Sigmoid colon (tissue), 6 donors: ENCODE measurements at regions not wholly inside any gene's neighbourhood (a gene's known extent, or its start where the extent isn't known, plus 50 kb on each side); places are given as distances from the start of the nearest gene placed in this dataset.

Experiments used
- DNase-seq: peaks from one replicate; pipeline ENCODE4 v3.0.0-alpha.2; 2019
- H3K27ac ChIP-seq, 4 donors: fragments of 200-600 bp; sonication (generic); one replicate each; pipeline ENCODE4 v1.5.1; 2016 to 2019; ENCODE audit warnings: mild to moderate bottlenecking in 1 of 4
- H3K27me3 ChIP-seq, 3 donors: fragments of 200-600 bp; sonication (generic); one replicate each; pipeline ENCODE4 v1.5.1; 2019; ENCODE audit warnings: mild to moderate bottlenecking in 1 of 3
- H3K36me3 ChIP-seq, 4 donors: fragments of 200-600 bp; sonication (generic); one replicate each; pipeline ENCODE4 v1.5.1; 2016 to 2019
- H3K4me1 ChIP-seq, 4 donors: fragments of 200-600 bp; sonication (generic); one replicate each; pipeline ENCODE4 v1.5.1; 2017 to 2019
- H3K4me3 ChIP-seq, 4 donors: fragments of 200-600 bp; sonication (generic); one replicate each; pipeline ENCODE4 v1.5.1; 2017 to 2019; ENCODE audit warnings: mild to moderate bottlenecking in 2 of 4, moderate library complexity in 1 of 4
- H3K9me3 ChIP-seq, 4 donors: fragments of 200-600 bp in 3 of 4; sonication (generic) in 3 of 4; one replicate each; pipeline versions ENCODE4 v1.5.1 to v1.6.1; 2013 to 2019
- EP300 ChIP-seq, 4 donors: sonication (generic); formaldehyde crosslinking; IDR thresholded peaks; one replicate each; pipeline ENCODE4 v1.6.1; 2017; ENCODE audit warnings: antibody characterized with exemption in 4 of 4
- POLR2A ChIP-seq, 2 donors: fragments of 450-650 bp; IDR thresholded peaks; one replicate each; pipeline ENCODE4 v1.6.1; 2016; ENCODE audit warnings: antibody characterized with exemption in 2 of 2, mild to moderate bottlenecking in 2 of 2, moderate library complexity in 2 of 2
- POLR2AphosphoS5 ChIP-seq, 4 donors: sonication (generic); formaldehyde crosslinking; IDR thresholded peaks; one replicate each; pipeline ENCODE4 v1.6.1; 2017; ENCODE audit warnings: antibody characterized with exemption in 4 of 4
- WGBS, 2 donors: extraction: QIAGEN DNeasy Blood & Tissue Kit; methylation state at CpG; one replicate each; pipeline ENCODE4 v1.1.7; 2013; 5-methylcytosine and 5-hydroxymethylcytosine counted together
- intact Hi-C: fragments of 100-400 bp; cut with DNase I; formaldehyde crosslinking; loops from one replicate; pipeline ENCODE4 v1.15.1; 2023
- TF ChIP-seq, protein P1 (sequence below), 4 experiments: fragments of 450-650 bp in 3 of 4; fragments of 200-600 bp in 1 of 4; IDR thresholded peaks; one replicate each; pipeline ENCODE4 v1.5.1; 2016 to 2019; ENCODE audit warnings: antibody characterized with exemption in 4 of 4, mild to moderate bottlenecking in 3 of 4, moderate library complexity in 2 of 4
- donor health status: healthy with polysubstance abuse.
- donor health status: healthy.

DNA sequence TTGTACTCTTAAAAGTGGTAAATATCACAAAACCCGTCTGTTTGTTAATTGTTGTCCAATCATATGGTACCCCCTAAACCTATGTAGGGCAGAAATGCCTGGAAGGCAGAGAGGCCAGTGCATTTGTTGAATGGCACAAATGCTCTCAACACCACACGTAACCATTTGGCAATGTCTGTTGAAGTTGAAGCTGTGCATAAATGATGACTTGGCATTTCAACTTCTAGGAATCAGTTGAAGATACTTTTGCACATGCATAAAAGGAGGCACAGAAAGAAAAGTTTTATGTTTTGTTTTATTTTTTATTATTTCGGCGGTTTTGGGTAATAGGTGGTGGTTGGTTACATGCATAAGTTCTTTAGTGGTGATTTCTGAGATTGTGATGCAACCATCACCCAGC lies 246.6 kb downstream of the TAF11L14 start:
- intact Hi-C loops: no loop called here
- no peaks in the 10 kb centered on the region for H3K27me3 ChIP-seq
- no peaks in the 10 kb centered on the region for H3K36me3 ChIP-seq
- H3K27ac ChIP-seq: no peak overlapping the region
- WGBS, 2 donors: 87 to 95% methylated on average over 4 of the region's 4 CpGs
- H3K4me1 ChIP-seq: no peaks in the 10 kb centered on the region
- TF ChIP-seq, protein P1, sequence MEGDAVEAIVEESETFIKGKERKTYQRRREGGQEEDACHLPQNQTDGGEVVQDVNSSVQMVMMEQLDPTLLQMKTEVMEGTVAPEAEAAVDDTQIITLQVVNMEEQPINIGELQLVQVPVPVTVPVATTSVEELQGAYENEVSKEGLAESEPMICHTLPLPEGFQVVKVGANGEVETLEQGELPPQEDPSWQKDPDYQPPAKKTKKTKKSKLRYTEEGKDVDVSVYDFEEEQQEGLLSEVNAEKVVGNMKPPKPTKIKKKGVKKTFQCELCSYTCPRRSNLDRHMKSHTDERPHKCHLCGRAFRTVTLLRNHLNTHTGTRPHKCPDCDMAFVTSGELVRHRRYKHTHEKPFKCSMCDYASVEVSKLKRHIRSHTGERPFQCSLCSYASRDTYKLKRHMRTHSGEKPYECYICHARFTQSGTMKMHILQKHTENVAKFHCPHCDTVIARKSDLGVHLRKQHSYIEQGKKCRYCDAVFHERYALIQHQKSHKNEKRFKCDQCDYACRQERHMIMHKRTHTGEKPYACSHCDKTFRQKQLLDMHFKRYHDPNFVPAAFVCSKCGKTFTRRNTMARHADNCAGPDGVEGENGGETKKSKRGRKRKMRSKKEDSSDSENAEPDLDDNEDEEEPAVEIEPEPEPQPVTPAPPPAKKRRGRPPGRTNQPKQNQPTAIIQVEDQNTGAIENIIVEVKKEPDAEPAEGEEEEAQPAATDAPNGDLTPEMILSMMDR (IDR thresholded peaks at IDR 0.05): no peak
- TF ChIP-seq EP300 (IDR thresholded peaks at IDR 0.05): no peak
- no peak for TF ChIP-seq POLR2A (IDR thresholded peaks at IDR 0.05)
- no peak for TF ChIP-seq POLR2AphosphoS5 (IDR thresholded peaks at IDR 0.05)
- no peak overlapping the region for H3K4me3 ChIP-seq
- DNase-seq: no peak
- H3K9me3 ChIP-seq: no peaks in the 10 kb centered on the region

DNA sequence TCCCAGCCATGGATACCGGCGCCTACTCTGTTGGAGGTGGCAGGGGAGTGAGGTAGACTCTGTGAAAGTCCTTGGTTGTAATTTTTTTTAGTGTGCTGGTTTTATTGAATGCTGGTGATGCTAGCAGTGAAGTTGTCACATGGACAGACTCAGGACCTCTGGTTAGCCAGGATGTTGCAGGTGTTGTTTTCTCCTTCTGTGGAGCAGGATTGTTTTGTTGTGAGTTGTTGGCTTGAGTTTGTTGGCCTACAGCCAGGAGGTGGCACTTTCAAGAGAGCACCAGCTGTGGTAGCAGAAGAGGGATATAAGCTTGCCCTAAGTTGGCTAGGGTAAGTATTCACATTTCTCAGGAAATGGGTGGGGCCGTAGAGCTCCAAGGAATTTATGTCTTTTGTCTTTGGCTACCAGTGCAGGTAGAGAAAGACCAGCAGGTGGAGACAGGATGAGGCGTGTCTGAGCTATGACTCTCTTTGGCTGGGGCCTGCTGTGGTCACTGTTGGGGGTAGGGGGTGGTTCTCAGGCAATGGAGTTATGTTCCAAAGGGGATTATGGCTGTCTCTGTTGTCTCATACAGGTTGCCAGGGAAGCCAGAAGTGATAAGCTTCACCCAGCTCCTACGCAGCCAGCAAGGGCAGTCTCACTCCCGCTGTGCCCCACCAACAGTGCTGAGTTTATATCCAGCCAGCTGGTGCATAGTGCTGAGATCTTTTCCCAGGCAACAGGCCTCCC lies 248.7 kb downstream of the TAF11L14 start:
- DNase-seq: no peak
- WGBS, 2 donors: 62 to 89% methylated on average over 6 of the region's 6 CpGs
- no peaks in the 10 kb centered on the region for H3K9me3 ChIP-seq
- no peak overlapping the region for H3K4me3 ChIP-seq
- no peaks in the 10 kb centered on the region for H3K4me1 ChIP-seq
- TF ChIP-seq, protein P1 (IDR thresholded peaks at IDR 0.05): no peak
- TF ChIP-seq POLR2AphosphoS5 (IDR thresholded peaks at IDR 0.05) (no peak), POLR2A (IDR thresholded peaks at IDR 0.05) (no peak), EP300 (IDR thresholded peaks at IDR 0.05) (no peak)
- H3K36me3 ChIP-seq: no peaks in the 10 kb centered on the region
- H3K27me3 ChIP-seq: no peaks in the 10 kb centered on the region
- intact Hi-C loops: no loop called here
- H3K27ac ChIP-seq: no peak overlapping the region

DNA sequence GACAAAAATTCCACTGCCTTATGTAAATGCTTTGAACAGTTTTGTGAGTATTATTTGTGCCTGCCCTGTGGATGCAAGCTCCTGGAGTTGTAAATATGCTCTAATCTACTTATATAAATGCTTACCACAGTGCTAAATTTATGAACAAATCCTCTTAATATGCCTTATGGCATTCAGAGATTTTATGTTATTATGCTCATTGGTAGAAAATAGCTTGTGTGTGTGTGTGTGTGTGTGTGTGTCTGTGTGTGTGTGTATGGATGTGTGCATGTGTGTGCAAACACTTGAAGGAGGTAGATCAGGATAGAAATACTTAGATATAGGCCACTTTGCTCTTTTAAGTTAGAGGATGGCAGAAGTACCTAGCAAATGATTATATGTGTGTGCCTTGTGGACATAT lies 253.9 kb downstream of the TAF11L14 start:
- Histone ChIP-seq H3K4me1 (no peaks in the 10 kb centered on the region), H3K27me3 (no peaks in the 10 kb centered on the region), H3K4me3 (no peak overlapping the region), H3K9me3 (no peaks in the 10 kb centered on the region), H3K36me3 (no peaks in the 10 kb centered on the region), H3K27ac (no peak overlapping the region)
- no peak for DNase-seq
- intact Hi-C loops: no loop called here
- TF ChIP-seq EP300 (IDR thresholded peaks at IDR 0.05) (no peak), POLR2AphosphoS5 (IDR thresholded peaks at IDR 0.05) (no peak)
- TF ChIP-seq, protein P1 (IDR thresholded peaks at IDR 0.05): no peak

DNA sequence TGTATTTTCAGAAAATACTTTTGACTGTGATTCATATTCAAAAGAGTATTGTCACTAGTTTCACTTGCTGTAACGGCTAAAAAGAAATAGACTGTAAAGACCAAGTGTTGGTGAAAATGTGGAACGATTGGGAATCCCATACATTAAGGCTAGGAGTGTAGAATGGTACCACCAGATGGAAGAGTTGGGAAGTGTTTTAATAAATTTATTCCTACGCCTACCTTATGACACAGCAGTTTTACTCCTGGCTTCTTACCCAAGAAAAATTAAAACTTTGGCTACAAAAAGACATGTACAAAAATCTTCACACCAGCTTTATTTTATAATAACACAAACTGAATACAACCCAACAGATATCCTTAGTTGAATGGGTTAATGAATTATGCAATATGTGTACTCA lies 256.2 kb downstream of the TAF11L14 start:
- TF ChIP-seq EP300 (IDR thresholded peaks at IDR 0.05): no peak
- TF ChIP-seq, protein P1 (IDR thresholded peaks at IDR 0.05): no peak
- TF ChIP-seq POLR2AphosphoS5 (IDR thresholded peaks at IDR 0.05): no peak
- TF ChIP-seq POLR2A (IDR thresholded peaks at IDR 0.05): no peak
- WGBS, 2 donors: 66 to 82% methylated on average over 3 of the region's 3 CpGs
- Histone ChIP-seq H3K36me3 (no peaks in the 10 kb centered on the region), H3K27me3 (no peaks in the 10 kb centered on the region), H3K4me3 (no peak overlapping the region), H3K27ac (no peak overlapping the region), H3K9me3 (no peaks in the 10 kb centered on the region), H3K4me1 (no peaks in the 10 kb centered on the region)
- intact Hi-C loops: no loop called here
- no peak for DNase-seq

DNA sequence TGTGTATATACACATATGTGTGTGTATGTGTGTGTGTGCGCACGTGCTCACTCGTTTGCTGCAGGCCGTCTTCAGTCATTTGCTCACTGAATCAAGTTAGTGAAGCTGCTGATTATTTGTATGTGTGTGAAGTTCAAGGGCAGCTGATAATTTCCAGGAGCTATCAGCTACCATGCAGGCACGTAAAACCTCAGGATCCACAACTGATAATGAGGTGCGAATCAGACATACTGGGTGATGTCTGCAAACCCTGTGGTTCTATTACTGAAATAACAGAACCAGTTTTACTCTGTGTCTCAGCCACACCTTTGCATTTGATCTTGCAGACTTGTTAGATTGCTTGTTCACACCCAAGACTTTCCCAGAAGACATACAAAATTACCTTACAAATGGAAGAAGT lies 257.6 kb downstream of the TAF11L14 start:
- H3K36me3 ChIP-seq: no peaks in the 10 kb centered on the region
- no peak overlapping the region for H3K4me3 ChIP-seq
- intact Hi-C loops: no loop called here
- H3K27me3 ChIP-seq: no peaks in the 10 kb centered on the region
- no peaks in the 10 kb centered on the region for H3K4me1 ChIP-seq
- H3K27ac ChIP-seq: no peak overlapping the region
- TF ChIP-seq POLR2A (IDR thresholded peaks at IDR 0.05) (no peak), EP300 (IDR thresholded peaks at IDR 0.05) (no peak), POLR2AphosphoS5 (IDR thresholded peaks at IDR 0.05) (no peak)
- TF ChIP-seq, protein P1 (IDR thresholded peaks at IDR 0.05): no peak
- no peaks in the 10 kb centered on the region for H3K9me3 ChIP-seq
- no peak for DNase-seq
- 67 to 86% methylated on average over 6 of the region's 6 CpGs for WGBS, 2 donors
